ENCODE measurements at regions not wholly inside any gene's neighbourhood (a gene's known extent, or its start where the extent isn't known, plus 50 kb on each side); places are given as distances from the start of the nearest gene placed in this dataset.
A peak's percentile ranks its signal among the peaks of the same experiment; 100 is the strongest.
"Not testable (repeated sequence)": the region's sequence is repeated elsewhere in the genome, so short reads cannot be mapped to it uniquely, and the experiment has no call there.

GRCh38 chr16:72729552-72729951 is 318.4 kb downstream of the ZFHX3 start:
- not testable (repeated sequence) for DNase-seq

- DNase-seq: no peak
Measured at GRCh38 chr16:72728516-72728915, 319.4 kb downstream of the ZFHX3 start.

DNA sequence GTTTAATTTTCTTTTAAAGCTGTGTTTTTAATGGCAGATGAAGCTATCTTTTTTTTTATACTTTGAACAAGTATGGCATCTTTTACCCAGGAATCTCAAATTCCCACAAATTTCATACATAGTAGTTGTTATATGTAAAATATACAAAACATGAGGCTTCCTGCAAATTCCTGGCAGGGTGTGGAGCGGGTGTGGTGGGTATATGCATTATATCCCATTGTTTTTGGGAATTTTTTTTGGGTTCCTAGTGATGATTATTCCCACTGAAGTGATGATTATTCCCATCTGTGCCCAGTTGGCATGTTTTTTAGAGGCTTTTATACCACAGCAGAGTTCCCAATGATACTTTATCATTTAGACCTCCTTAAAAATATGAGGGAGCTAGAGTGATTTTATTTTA is 320.4 kb downstream of the ZFHX3 start:
- no peak for DNase-seq

- no peak for DNase-seq
Measured at GRCh38 chr16:72725643-72726042, 322.3 kb downstream of the ZFHX3 start.

GRCh38 chr16:72723781-72724180 is 324.1 kb downstream of the ZFHX3 start:
- DNase-seq: no peak

DNA sequence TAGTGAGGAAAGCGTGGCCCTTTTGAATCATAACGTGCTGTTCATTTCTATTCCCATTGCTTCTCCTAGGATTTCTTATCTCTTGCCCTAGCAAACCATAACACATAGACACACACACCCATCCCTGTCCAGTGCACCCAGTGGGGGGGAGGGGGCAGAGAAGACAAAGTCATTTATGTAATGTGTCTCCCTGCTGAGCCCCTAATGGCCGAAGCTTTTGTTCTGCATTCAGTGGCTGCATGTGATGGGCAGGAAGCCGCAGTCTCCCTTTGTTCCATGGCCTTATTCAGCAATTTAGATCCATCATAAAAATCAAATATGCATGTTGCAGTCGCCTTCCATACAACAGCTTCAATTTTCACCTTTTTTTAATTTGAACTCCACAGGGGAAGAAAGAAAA is 325.4 kb downstream of the ZFHX3 start:
- no peak for DNase-seq

- DNase-seq: no peak
Measured at GRCh38 chr16:72721981-72722380, 325.9 kb downstream of the ZFHX3 start.

GRCh38 chr16:72715267-72715666 is 332.7 kb downstream of the ZFHX3 start:
- no peak for DNase-seq

- no peak for DNase-seq
Measured at GRCh38 chr16:72711823-72712222, 336.1 kb downstream of the ZFHX3 start.

DNA sequence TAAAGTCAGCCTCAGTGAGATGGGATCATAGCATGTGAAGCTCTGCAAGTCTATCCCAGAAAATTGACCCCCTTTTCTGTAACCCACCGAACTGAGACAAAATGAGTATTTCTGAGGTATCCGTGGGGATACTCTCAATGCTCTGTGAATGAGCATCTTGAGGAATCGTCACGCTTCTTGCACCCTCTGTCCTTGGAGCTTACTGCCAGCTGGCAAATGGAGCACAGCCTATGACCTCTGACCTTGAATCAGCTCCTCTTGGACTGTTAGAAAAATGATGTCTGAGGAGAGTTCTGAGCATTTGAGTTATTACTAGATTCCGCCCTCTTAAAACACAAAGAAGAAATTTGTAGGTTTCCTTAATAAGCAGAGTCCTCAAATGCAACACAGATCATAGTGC is 342.1 kb downstream of the ZFHX3 start:
- DNase-seq: no peak

DNA sequence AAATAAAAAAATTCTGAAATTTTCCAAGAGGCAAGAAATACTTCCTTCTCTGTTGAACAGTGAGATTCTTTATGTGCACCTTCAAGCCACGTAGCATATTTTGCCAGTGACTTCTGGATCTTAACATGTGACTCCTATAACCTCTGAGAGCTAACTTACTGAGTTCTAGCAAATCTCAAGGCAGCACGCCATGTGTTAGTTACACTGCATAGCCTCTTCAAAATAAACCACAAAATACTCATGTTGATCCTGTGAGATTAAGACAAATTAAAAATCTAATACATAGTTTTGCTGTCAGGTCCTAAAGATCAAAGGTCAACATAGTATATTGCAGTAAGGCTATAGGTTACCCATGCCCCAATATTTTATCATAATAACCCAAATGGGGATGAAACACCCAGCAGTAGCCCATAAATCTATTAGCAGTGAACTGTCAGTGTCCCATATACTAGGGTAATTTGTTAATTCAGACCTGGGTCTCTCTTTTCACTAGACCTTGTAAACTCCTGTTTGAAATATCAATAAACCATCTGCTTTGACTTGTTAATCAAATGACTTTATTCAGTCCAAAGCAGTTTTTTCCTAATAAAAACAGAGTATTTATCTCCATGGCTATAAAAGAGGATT is 343.1 kb downstream of the ZFHX3 start:
- DNase-seq: no peak

DNA sequence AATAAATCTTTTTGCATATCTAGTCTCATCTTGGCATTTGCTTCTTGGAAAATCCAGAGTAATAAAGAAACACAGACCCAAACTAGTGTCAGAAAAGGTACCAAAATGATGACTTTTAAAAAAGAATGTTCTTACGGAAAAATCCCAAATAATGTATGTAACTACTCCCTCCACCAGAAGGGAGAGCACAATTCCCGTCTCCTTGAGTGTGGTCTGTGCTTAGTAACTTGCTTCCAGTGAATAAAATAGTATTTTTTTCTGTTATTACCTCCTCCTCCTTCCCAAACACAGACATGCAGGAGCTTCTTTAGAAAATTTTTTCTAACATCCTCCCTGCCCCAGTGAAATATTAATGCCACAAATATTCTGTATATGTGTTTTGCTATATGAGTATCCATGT is 358.1 kb downstream of the ZFHX3 start:
- no peak for DNase-seq

GRCh38 chr16:72680732-72681131 is 367.2 kb downstream of the ZFHX3 start:
- no peak for DNase-seq

DNA sequence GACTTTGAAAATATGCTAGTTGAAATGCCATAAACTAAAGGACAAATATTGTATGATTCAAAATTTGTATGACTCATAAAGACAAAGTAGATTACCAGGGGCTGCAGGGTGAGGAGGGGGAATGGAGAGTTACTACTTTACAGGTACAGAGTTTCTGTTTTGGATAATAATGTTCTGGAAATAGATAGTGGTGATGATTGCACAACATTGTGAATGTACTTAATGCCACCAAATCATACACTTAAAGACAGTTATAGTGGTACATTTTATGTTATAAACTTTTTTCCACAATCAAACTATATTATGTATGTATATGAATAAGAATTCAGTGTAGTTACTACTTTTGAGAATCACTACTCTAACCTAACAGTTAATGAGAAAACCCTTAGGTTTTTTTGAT is 368.1 kb downstream of the ZFHX3 start:
- DNase-seq: no peak

DNA sequence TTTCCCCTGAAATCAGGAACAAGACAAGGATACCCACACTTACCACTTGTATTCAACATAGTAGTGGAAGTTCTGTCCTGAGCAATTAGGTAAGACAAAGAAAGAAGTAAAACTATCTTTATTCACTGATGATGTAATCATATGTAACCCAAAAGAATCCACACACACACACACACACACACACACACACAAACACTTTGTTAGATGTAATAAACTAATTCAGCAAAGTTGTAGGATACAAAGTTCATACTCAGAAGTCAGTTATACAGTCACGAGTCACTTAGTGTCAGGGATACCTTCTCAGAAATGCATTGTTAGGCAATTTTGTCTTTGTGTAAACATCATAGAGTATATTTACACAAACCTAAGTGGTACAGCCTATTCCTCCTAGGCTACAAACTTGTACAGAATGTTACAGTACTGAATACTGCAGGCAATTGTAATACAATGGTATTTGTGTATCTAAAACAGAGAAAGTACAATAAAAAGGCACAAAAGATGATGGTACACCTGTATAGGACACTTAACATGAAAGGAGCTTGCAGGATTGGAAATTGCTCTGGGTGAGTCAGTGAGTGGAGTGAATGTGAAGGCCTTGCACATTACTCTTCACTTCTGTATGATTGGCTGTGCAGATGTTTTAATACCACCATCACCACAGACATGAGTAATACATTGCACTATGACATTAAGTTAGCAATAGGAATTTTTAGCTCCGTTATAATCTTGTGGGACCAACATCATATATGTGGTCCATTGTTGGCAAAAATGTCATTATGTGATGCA is 370.1 kb downstream of the ZFHX3 start:
- no peak for DNase-seq

DNA sequence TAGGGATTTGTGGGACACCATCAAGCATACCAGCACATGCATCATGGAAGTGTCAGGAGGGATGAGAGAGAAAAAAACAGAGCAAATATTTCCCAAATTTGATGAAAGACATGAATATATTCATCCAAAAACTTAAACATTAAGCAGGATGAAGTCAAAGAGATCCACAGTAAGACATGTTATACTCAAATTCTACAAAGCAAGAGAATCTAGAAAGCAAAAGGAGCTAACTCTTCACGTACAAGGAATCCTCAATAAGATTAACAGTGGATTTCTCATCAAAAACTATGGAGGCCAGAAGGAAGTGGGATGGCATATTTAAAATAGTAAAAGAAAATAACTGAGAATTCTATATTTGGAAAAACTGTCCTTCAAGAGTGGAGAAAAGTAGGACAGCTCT is 374.8 kb downstream of the ZFHX3 start:
- DNase-seq: no peak

GRCh38 chr16:72666267-72666666 is 381.7 kb downstream of the ZFHX3 start:
- DNase-seq: no peak

DNA sequence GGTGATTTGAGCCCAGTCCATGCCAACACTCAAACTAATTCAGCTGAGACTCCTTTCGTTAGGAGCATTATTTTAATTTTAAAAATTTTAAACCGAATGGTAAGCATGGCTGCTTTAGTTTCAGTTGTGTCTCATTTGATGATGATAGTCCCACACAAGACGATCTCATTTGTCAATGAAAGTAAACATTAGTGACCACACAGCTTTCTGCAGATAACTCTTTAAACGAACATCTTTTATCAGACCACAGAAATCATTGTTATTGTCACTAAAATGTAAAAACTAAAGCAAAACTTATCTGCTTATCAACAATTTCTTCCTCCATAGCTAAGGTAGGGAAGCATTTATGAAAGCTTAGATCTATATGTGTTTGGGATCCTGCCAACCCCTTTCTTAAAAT is 382.2 kb downstream of the ZFHX3 start:
- DNase-seq: no peak

- peak; percentile 96 for DNase-seq
Measured at GRCh38 chr16:72664509-72665408, 383.2 kb downstream of the ZFHX3 start.

DNA sequence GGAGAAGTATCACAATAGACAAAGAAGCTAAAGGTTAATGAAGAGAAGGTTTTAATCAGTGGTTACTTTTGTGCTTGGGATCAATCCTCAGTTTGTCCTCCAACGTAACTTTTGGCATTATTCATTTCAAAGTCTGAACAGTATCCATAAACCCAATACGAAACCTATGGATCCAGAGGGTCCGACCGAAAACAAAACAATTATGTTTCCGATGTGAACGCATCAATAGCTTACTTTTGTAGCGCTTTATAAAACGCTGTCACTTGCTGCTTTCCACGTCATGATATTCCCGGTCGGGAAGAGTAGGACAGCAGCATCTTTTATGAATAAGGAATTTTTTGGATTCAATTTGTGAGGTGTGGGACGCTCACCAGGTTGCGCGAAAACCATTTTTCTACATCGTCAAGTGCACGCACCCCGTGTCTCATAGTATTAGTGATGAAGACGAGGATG is 383.8 kb downstream of the ZFHX3 start:
- DNase-seq: no peak

- no peak for DNase-seq
Measured at GRCh38 chr16:72658888-72659717, 388.8 kb downstream of the ZFHX3 start.

GRCh38 chr16:72657791-72658190 is 390.1 kb downstream of the ZFHX3 start:
- DNase-seq: no peak

- DNase-seq: no peak
Measured at GRCh38 chr16:72657164-72657563, 390.8 kb downstream of the ZFHX3 start.

Measured in right forelimb (tissue), 1 donor.